Activated naive CD4-positive, alpha-beta T cell treated with Interleukin-2 at 50 U/mL for 16 hours (primary cell): ENCODE measurements at regions not wholly inside any gene's neighbourhood (a gene's known extent, or its start where the extent isn't known, plus 50 kb on each side); places are given as distances from the start of the nearest gene placed in this dataset.

ENCODE experiments used
- DNase-seq: peaks from one replicate; pipeline ENCODE4 v3.0.0-alpha.2; 2020

DNA sequence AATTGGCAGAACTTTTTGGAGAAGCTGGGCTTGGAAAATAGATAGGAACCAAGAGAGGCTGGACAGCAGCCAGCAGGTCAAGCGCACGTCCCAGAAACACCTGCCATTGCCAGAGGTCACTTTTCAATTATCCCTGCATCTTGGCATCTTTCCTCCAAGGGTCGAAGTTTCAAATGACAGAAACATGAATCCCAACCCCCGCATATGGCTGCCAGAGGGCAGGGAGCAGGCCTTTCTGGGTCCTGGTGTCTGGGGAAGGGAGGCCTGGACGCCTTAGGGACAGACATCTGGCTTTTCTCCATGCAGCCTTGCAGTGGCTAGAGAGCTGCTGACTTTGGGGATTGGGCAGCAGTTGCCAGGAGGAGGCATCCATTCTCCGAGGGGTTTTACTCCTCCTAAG lies 164.5 kb upstream of the TPM1 start:
- no peak for DNase-seq

DNA sequence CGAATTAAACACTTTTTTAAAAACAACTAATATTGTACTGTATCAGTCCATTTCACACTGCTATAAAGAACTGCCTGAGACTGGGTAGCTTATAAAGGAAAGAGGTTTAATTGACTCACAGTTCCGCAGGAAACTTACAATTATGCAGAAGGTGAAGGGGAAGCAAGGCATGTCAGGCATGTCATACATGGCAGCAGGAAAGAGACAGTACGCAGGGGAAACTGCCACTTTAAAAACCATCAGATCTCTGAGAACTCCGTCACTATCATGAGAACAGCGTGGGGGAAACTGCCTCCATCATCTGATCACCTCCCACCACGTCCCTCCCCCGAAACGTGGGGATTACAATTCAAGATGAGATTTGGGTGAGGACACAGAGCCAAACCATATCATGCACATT lies 162.8 kb upstream of the TPM1 start:
- no peak for DNase-seq

DNA sequence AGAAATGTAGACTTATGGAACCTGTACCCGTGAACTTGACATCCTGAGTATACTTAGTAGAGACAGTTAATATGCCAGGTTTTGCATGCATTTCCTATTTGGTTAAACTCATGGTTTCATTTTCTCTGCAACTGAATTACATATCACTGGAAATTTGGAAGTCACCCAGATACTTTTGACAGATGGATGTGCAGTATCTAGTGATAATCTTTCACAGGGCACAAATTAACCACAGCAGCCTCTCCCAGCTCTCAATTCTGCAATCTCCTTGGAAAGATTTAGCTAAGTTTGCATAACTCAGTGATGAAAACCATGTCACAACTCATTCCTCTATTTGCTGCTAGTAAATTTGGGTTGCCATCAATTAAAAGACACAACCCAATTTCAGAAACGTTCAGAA lies 162.3 kb upstream of the TPM1 start:
- no peak for DNase-seq

DNA sequence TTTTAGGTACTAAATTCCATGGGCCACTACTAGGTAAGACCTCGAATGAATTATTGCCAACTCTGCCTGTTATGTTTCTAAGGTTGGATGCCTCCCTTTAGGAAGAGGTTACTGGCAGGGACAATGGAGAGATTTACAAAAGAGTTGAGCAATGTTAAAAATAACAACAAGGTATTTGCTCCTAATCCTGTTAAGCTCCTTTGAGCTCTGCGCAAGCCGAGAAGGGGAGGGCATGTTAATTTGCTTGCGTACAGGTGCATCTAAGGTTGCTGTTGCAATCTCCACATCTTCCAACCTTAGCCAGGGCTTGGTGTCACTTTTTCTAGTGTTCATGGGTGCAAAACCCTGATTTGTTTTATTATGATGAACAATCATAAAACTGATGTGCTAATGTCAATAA lies 161.5 kb upstream of the TPM1 start:
- DNase-seq, result no peak

DNA sequence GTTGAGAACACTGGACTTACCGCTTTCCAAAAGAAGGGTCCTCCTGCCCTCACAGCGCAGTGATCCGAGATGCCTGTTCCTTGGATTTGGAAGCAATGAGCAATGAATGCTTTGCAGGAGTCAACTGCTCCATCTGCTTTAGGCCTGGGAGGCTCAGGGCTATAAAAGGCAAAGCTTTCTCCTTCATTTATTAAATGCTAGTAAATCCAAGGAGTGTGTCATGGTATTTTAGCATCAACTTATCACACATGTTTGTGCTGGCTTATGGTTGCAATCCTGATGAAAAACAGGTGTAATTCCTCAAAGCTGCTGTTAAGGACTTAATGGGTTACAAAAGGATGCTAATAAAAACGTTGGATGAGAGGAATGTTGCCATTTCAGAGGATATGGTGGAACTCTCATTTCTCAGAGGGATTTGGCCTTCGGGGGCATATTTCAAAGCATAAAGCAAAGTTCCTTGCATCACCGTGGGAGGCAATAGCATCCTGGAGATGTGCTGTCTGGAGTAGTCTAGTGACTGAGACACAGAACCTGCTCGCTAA lies 158.5 kb upstream of the TPM1 start:
- no peak for DNase-seq

DNA sequence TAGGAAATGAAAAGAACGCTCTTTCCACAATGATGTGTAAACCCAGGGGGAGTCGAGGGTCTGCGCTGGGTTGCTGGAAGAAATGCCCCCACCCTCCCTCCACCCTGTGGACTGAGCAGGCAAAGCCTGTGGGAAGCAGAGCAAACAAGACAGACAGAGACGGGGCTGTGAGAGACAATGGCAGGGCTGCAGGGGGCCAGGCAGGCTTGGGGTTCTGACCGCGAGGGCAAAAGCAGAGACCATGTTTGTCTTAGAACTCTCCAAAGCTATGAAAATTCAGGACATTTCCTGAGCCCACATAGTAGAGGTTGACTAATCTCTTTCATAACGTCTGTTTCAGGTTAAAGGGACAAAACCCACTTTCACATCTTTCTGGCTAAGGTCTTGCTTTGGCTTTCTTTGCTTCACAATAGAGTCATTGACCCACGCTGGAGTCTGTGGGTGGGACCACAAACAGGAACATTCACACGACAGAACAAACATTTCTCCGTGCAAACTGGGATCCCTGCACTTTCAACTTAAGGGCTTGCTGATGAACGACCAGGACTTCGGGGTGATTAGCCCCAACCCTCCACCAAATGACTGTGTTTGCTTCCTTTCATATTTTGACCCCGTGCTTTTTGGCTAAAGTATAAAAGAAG lies 156.0 kb upstream of the TPM1 start:
- DNase-seq, result no peak

DNA sequence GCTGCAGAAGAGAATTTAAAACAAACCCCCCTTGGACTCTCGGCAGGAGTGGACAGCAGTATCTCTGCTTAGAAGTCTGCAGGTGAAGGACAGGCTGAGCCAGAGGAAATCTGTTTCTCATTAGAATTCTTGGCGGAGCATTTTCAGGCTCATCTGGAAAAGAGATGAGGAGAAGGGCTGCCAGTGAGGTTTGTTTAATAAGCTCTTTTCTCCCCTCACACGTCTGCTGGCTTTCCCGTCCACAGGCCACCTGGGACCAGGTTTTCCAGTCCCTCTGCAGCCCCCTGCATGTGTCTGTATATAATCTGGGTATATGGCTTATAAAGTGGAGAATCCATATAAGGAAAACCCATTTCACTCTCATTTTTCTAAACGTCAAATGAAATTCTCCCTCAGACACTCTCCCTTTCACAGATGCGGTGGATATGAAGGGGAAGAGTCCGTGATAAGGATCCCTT lies 155.4 kb upstream of the TPM1 start:
- no peak for DNase-seq

DNA sequence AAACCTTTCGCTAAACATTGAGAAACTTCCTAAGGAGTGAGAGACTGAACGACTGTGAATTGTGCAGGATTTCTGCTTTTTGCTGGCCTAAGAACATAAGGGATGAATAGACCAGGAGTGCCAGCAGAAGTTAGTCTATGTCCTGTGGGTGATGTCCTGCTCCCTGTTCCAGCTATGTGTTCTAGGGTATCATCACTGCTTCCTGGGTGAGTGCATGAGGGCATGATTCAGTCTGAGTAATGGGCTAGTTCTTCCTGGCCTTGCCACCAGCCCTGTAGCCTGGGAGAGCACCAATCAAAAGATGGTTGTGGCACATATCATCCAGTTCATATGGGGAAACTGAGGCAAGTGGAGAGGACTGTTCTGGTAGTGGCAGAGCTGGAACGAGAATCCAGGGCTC lies 153.9 kb upstream of the TPM1 start:
- no peak for DNase-seq

DNA sequence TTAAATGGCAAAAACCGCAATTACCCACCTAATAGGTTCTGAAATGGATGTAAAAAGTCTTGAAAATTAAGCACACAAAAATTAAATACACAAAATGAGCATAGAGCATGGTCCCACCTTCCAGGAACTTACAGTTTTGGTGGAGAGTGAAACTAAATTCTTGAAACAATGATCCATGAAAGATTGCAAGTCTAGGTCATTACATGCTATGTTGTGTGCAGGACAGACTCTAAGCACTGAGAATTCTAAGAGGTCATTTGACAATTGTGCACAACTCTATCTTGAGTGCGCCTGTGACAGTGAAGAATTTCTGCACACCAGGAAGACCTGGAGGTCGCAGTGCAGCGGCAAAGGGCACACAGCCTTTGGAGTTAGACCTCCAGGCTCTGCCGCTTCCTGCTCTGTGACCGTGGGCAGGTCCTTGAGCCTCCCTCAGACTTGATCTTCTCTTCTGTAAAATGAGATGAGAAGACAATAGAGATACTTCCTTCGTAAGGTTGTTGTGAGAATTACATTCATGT lies 153.3 kb upstream of the TPM1 start:
- no peak for DNase-seq

DNA sequence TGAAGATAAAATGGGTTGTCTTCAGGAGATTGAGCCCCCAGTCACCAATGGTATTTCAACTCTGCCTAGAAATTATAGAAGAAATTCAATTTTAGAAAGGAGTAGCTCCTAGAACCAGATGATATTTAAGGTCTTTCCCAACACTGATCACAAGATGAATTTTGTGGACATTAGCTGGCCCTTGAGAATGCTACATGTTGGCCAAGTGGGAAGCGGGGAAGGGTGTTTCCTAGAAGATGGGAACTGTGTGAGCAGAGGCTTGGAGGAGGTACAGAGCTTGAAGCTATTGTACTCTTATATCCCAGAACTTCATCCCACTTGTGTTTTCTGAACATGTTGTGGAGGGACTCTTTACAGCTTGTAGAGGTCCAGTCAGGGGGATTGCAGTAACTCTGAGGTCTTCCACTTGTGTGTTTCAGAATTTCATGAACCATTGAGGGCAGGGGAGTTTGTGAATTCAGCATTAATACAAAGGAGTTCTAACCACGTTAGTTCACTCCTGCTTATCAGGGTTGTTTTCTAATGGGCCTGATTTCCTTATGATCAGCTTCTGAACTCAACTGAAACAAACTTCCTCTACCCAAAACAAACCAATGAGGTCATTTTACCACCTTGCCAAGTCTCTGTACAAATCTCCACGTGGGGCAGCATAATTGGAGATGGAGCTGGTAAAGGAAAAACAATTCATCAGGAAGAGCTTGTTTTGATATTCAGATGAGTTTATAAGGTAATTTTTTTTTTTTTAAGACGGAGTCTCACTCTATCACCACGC lies 152.6 kb upstream of the TPM1 start:
- DNase-seq, result no peak

DNA sequence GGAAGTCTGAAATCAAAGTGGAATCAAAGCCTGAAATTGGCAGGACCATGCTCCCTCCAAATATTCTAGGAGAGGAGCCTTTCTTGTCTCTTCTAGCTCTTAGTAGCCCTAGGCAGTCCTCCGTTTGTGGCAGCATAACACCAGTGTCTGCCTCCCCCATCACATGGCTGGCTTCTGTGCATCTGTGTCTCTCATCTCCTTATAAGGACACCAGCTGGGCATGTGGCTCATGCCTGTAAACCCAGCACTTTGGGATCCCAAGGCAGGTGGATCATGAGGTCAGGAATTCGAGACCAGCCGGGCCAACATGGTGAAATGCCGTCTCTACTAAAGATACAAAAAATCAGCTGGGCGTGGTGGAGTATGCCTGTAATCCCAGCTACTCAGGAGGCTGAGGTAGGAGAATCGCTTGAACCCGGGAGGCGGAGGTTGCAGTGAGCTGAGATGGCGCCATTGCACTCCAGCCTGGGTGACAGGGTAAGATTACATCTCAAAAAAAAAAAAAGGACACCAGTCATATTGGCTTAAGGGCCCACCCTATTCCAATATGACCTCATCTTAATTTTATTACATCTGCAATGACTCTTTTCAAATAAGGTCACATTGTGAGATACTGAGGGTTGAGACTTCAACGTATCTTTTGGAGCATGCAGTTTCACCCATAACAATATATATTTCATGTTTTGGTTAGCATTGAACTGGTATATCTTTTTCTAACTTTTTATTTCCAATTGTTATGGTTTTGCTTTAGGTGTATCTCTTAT lies 148.0 kb upstream of the TPM1 start:
- no peak for DNase-seq

DNA sequence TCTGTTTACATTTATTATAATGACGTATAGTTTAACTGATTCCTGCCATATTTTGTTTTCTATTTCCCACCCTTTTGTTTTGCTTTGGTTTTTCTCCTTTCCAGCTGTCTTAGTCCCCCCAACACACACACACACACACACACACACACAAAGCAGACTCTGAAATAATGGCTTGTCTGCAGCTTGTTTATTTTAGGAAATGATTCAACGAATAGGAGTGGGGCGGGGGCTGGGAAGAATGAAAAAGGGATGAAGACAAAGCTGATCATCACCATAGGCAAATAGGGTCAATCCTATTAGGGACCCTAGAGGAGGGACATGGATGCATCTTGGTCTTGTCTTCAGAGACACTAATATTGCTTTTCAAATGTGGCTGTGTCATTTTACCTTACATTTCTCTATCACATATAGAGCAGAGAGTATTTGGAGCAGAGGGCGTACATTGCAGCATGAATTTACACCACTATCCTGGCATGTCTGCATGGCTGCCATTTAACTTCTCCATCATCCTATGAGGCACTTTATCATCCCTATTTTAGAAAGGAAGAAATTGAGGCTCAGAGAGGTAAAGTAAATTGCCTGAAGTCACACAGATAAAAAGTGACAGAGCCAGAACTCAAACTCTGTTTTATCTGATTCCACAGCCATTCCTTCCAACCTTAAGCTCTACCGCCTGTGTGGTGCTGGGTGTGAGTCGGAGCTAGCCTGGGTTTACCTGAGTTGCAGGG lies 147.2 kb upstream of the TPM1 start:
- no peak for DNase-seq

DNA sequence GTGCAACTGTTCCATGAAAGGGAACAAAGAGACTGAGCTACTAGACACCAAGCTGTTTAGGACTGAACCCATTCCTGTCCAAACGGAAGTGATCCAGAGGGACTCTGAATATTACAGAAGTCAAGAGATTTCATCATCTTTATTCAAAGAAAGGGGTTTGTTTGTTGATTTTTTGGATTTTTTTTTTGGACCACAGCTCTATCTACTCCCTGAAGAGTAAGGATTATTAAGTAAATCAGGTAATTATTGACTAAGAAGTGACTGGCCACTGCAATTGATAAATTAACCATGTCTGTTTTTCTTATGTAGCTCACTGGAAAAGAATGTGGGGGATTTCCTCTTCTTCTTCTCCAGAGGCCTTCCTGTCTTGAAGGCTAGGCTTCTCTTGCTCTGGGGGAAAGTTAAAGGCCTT lies 146.6 kb upstream of the TPM1 start:
- no peak for DNase-seq

DNA sequence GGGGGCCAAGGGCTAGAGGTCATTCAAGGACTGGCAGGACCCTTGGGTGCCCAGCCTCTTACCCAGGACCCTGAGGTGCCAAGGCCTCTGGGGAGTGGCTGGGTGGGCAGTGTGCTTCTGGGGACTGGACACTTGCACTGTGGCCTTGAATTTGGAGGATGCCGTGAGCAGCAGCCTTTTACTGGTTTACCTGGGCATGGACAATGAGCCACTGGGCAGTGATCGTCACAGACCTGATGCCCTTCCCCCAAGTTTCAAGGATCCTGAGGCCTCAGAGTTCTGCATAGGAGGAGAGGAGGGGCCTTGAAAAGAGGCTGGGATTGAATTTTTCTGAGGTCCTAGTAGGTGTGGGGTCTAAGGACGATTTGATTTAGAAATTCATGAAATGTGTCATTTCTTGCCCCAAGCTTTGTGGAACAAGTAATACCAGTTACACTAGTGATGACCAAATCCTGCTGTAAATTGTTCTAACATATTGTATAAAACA lies 146.1 kb upstream of the TPM1 start:
- no peak for DNase-seq

DNA sequence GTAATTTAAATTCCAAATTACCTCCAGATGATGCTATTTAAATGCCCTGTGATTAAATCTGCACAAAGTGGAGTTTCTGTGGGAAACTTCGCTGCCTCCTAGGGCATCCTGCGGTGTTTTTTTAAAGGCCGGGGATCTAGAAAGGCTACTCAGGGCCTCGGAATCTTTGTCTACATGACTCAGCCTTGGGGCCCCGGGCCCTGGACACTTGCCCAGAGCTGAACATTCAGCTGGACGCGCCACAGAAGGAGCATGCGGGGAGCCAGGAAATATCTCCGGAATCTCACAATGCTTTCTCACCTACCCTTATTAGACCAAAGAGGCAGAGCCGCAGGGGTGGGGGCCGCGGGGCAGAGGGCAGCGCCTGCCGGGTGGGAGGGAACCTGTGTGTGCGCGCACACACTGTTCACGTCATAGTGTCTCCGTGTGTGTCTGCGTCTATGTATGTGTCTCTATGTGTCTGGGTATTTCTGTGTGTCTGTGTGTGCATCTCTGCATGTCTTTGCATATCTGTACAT lies 145.5 kb upstream of the TPM1 start:
- DNase-seq, result no peak

DNA sequence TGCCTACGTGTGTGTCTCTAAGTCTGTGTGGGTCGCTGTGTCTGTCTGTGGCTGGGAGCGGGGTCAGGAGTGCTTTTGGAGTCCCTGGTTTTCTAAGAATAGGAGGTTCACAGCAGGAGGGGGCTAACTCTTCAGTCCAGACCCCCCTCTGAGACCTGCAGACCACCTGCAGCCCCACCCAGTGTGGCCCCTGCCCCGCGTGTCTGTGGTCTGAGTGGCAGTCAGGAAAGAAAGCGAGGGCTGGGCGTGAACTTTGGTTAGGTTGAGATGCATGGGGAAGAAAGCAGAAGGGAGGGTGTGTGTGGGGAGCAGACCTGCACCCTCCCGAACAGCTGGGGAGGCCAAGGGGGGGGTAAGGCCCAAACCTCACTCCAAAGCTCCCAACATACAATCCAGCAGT lies 144.9 kb upstream of the TPM1 start:
- DNase-seq, result no peak

DNA sequence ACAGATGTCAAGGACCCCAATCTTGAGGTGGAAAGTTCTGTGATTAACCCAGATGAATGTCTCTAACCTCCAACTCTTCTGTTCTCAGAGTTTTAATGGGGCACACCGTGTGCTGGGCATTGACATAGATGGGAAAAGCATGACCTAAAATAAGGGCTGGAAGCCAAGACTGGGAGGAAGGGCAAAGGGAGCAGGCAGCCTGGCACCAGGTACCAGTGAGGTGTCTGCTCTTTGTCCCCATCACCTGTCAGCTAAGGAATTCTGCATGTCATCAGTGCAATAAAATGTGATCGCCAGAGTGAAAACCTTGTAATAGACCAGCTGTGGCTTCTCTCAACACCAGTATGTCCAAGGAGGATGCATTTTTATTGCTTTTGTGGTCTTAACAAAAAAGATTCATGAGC lies 143.5 kb upstream of the TPM1 start:
- no peak for DNase-seq

DNA sequence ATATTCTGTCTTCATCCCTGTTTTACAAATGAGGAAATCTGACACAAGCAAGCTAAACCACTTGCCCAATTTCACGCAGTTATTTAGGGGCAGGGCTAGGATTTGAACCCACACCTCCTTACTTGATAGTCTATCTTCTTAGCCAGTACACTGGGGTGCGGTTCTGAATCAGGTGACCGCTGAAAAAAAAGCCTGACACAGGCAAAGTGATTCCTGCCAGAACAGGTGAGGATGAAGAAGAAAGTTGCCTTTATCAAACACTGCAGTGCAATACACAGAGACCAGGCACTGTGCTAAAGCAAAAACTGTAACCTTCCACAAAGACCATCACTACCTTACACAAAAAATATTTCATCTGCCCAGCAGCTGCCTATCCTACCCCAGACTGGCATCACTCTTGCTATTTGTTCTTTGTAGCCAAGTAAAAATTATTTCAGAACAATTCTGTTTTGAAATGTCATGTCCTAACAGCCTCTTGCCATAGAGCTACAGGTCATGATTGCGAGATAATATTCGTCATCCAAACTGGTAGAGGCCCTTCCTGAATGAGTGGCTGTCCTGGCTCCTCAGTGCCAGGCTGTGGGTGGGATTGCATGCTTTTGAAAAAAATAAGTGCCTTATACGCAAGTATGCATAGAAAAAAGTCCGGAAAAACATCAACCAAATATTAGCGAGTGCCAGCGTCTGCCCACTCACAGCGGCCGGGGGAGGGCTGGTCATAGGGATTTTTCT lies 142.3 kb upstream of the TPM1 start:
- no peak for DNase-seq

DNA sequence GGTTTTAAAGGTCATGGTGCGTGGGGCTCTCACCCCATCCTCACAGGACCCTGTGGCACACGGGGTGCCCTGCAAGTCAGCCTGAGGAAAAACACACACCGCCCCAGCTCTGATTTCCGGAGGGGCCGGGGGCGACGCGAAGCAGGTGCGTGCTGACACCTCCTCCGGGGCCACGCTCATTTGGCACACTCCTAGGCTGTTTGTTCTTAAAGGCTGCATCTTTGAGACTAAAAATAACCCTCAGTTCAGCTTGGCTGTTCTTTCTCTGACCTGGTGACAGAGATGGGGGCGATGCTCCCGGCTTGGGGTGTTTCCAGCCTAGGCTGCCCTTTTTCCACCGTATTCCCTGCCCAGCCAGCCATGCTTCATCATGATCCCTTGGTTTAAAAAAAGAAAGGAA lies 141.5 kb upstream of the TPM1 start:
- no peak for DNase-seq

DNA sequence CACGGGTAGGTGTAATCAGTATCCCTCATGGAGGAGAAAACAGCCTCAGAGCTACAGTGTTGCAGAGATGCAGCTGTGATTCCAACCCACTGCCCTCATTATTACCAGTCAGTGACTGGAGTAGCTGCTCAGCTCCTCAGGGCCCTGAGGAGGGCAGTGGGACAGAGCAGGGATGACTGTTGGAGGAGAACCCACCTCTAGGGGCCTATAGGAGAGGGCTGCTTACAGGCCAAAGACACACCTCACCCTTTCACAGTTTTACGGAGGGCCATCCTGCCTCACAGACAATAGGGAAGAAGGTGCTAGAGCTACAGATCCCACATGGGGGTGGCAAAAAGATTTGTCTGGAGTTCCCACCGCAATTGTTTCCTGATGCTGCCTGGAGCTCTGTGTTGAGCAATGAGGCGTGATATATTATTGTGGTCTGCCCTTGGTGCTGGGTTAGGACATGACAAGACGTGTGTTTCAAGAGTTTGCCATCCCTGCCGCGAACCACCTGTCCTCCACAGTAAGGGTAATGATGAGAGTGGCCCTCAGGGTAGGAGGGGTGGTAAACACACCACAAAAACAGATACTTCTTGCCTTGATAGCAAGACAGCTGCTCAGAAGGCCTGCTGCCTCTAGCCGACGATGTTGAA lies 140.5 kb upstream of the TPM1 start:
- DNase-seq, result no peak

DNA sequence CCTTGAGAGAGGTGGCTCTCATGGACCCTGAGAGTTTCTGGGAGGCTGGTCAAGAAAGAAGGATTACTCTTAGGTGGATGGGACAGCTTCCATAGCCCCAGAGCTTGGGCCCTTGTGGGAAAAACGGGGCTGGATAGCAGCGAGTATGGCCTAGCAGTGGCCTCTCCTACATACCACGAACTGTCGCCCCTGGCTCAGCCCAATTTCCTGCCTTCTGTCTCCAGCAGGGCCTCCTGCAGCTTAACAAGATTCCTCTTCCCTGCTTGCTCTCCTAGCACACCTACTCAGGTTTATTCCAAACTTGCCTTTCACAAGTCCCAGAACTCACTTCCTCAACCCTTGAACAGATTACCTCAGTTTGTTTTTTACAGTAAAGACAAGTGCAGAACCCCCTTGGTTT lies 139.7 kb upstream of the TPM1 start:
- no peak for DNase-seq
